ENCODE measurements at regions not wholly inside any gene's neighbourhood (a gene's known extent, or its start where the extent isn't known, plus 50 kb on each side); places are given as distances from the start of the nearest gene placed in this dataset.

- Histone ChIP-seq H3K27ac (ENCODE audit: low read depth, low read length) (no peak overlapping the region), H3K9me3 (ENCODE audit: control insufficient read depth in 1 of 2, insufficient read depth in 1 of 2, low read depth in 1 of 2, low read length in 2 of 2) (no peaks in the 10 kb centered on the region), H3K79me2 (ENCODE audit: insufficient read depth, low read length) (no peaks in the 10 kb centered on the region), H3K4me2 (ENCODE audit: low read length) (no peak overlapping the region), H3K27me3 (ENCODE audit: insufficient read depth, low read length) (no peaks in the 10 kb centered on the region), H3K9me2 (ENCODE audit: insufficient read depth) (no peaks in the 10 kb centered on the region), H2AFZ (ENCODE audit: low read depth, low read length, poor library complexity, severe bottlenecking) (no peak overlapping the region), H3K4me3 (replicated peaks in 1 of 2; ENCODE audit: low read depth in 1 of 2, low read length in 2 of 2) (no peak overlapping the region), H3K9ac (ENCODE audit: low read length) (no peak overlapping the region), H3K36me3 (ENCODE audit: control insufficient read depth in 1 of 2, insufficient read depth in 2 of 2, low read length in 2 of 2) (no peaks in the 10 kb centered on the region), H4K20me1 (ENCODE audit: insufficient read depth) (no peaks in the 10 kb centered on the region), H3K4me1 (ENCODE audit: control insufficient read depth in 1 of 2, insufficient read depth in 2 of 2, low read length in 2 of 2) (no peaks in the 10 kb centered on the region)
- ATAC-seq (no peak), DNase-seq (ENCODE audit: low read depth, low spot score) (no peak)
- ChIA-PET CTCF (no interaction called here), POLR2A (no interaction called here), RAD21 (ENCODE audit: low non-redundant PET in 1 of 2, low total read pairs in 2 of 2, uncharacterized antibody in 2 of 2, unreplicated experiment in 2 of 2) (no interaction called here)
- TF ChIP-seq YY1 (IDR thresholded peaks at IDR 0.05; ENCODE audit: extremely low read depth, insufficient replicate concordance, low read depth, low read length), result no peak
- TF ChIP-seq ELF1 (IDR thresholded peaks at IDR 0.05; ENCODE audit: borderline replicate concordance, low read depth), result no peak
- no peak for TF ChIP-seq ATF3 (IDR thresholded peaks at IDR 0.05)
- BruUV-seq (replicated peaks), result no TSS peak
- intact Hi-C loops (cut with micrococcal nuclease), result no loop called here
Measured at GRCh38 chr4:35182451-35182850, 1061.9 kb downstream of the ARAP2 start.

- no peaks in the 10 kb centered on the region for H3K9me3 ChIP-seq (ENCODE audit: control insufficient read depth in 1 of 2, insufficient read depth in 1 of 2, low read depth in 1 of 2, low read length in 2 of 2)
- ChIA-PET POLR2A (no interaction called here), CTCF (no interaction called here), RAD21 (ENCODE audit: low non-redundant PET in 1 of 2, low total read pairs in 2 of 2, uncharacterized antibody in 2 of 2, unreplicated experiment in 2 of 2) (no interaction called here)
- H3K9me2 ChIP-seq (ENCODE audit: insufficient read depth), result no peaks in the 10 kb centered on the region
- no peak overlapping the region for H3K27ac ChIP-seq (ENCODE audit: low read depth, low read length)
- DNase-seq (ENCODE audit: low read depth, low spot score), result no peak
- H3K27me3 ChIP-seq (ENCODE audit: insufficient read depth, low read length), result no peaks in the 10 kb centered on the region
- no peak for ATAC-seq
- TF ChIP-seq CEBPB (IDR thresholded peaks at IDR 0.05; ENCODE audit: low read depth) (no peak), ZNF274 (IDR thresholded peaks at IDR 0.05; ENCODE audit: low read depth, low read length) (no peak), CTCF (IDR thresholded peaks at IDR 0.05 in 2 of 3, conservative IDR thresholded peaks at IDR 0.05 in 1 of 3; ENCODE audit: borderline replicate concordance in 1 of 3, insufficient read depth in 1 of 3, low read depth in 2 of 3, low read length in 2 of 3) (no peak), JUND (IDR thresholded peaks at IDR 0.05) (no peak), FOSL1 (IDR thresholded peaks at IDR 0.05; ENCODE audit: low read depth) (no peak)
- no peak overlapping the region for H3K4me3 ChIP-seq (replicated peaks in 1 of 2; ENCODE audit: low read depth in 1 of 2, low read length in 2 of 2)
- H2AFZ ChIP-seq (ENCODE audit: low read depth, low read length, poor library complexity, severe bottlenecking), result no peak overlapping the region
- H3K79me2 ChIP-seq (ENCODE audit: insufficient read depth, low read length), result no peaks in the 10 kb centered on the region
- H3K4me2 ChIP-seq (ENCODE audit: low read length), result no peak overlapping the region
- intact Hi-C loops (cut with micrococcal nuclease), result no loop called here
- no TSS peak for BruUV-seq (replicated peaks)
- H3K9ac ChIP-seq (ENCODE audit: low read length), result no peak overlapping the region
- no peaks in the 10 kb centered on the region for H3K4me1 ChIP-seq (ENCODE audit: control insufficient read depth in 1 of 2, insufficient read depth in 2 of 2, low read length in 2 of 2)
- no peaks in the 10 kb centered on the region for H4K20me1 ChIP-seq (ENCODE audit: insufficient read depth)
- H3K36me3 ChIP-seq (ENCODE audit: control insufficient read depth in 1 of 2, insufficient read depth in 2 of 2, low read length in 2 of 2), result no peaks in the 10 kb centered on the region
Measured at GRCh38 chr4:35189988-35190613, 1054.2 kb downstream of the ARAP2 start.

Measured in HCT116 (cell line).